NCI-H2227 (cell line): ENCODE measurements at regions not wholly inside any gene's neighbourhood (a gene's known extent, or its start where the extent isn't known, plus 50 kb on each side); places are given as distances from the start of the nearest gene placed in this dataset.
"Not testable (repeated sequence)": the region's sequence is repeated elsewhere in the genome, so short reads cannot be mapped to it uniquely, and the experiment has no call there.

ENCODE experiments used
- DNase-seq: peaks from one replicate; lab custom pipeline; 2025; ENCODE audit not compliant: unreplicated experiment; lab: John Stamatoyannopoulos, UW

DNA sequence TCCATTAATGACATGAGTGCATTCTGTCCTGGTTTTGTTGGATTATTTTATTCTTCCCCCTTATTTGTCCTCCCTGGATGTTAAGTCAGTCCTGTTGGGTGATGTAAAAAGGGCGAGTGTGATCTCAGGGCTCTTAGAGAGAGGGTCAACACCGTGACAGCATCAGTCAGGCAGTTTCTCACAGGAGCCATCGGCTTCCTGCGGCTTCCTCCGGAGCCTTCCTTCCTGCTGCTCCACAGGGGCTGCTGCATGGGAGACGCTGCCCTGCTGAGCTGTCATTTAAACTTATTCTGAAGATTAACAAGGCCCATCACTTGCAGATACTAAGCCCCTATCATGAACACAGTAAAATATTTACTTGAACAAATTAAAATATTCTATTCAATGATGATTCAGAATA is 211.3 kb downstream of the SPATA31A1 start:
- DNase-seq = not testable (repeated sequence)

- DNase-seq = not testable (repeated sequence)
Observed at GRCh38 chr9:39567396-39567795, 211.9 kb downstream of the SPATA31A1 start.

DNA sequence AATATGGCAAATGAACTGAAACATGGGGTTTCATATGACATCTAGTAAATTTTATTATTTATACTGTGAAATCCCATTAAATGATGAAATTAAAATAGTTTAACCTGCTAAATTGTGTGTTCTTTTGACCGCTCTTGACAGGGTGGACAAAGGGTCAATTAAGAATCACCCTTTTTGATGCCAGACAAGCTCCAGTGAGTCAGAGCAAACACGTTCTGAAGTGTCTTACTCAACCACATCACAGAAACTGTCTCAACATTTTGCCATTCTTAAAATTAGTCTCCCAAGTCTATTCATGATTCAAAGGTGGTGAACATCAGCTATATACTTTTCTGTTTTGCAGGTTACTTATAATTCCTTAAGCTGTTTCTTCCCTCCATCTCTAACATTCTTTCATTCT is 213.4 kb downstream of the SPATA31A1 start:
- DNase-seq = not testable (repeated sequence)

GRCh38 chr9:39573024-39574022 is 217.9 kb downstream of the SPATA31A1 start:
- DNase-seq = not testable (repeated sequence)

- DNase-seq = not testable (repeated sequence)
Observed at GRCh38 chr9:39579000-39579399, 223.5 kb downstream of the SPATA31A1 start.

DNA sequence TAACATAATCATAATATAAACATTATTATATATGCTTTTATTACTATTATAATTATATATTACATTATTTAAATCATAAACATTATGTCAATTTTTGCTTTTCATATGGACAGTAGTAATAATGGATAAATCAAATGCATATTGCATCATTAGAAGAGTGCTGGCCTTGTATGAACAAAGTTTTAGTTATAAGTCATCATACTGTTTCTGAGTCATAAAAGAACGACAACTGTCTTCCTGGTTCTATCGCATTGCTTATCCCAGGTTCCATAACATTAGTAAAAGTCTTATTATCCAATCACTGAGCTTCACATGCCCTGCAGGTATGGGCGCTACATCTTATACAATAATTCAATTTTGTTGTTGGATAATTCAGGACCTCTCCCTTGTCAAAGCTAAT is 225.8 kb downstream of the SPATA31A1 start:
- not testable (repeated sequence) for DNase-seq

DNA sequence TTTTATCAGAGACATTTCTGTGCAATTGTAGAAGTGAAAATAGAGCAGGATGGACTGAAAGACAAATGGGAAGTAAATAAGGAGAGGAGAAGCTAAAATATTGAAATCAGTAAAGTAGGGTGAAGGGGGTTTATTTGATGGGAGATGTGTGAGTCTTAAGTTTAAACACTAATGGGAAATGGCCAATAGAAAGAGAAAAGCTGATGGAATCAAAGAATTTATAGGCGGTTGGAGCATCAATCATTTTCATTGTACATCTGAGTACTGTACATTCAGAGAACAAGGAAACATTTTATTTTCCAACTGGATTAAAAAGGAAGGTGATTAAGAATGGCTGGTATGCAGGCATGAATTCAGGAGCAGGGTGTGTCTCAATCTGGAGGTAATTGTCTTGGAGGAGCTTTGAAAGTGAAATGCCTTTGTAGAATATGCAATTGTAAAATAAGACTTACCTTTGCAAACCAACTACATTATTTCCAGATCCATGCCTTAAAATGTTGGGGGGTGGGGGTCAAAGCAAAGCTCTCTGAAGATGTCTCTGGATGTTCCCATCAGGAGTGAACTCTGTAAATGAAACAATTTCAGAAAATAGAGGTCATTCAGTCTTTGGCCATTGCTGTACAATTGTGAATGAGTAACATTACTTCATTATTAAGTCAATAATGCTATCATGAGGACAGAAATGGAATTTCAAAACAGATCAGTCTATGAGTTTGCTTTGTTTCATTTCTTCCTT is 227.4 kb downstream of the SPATA31A1 start:
- not testable (repeated sequence) for DNase-seq

DNA sequence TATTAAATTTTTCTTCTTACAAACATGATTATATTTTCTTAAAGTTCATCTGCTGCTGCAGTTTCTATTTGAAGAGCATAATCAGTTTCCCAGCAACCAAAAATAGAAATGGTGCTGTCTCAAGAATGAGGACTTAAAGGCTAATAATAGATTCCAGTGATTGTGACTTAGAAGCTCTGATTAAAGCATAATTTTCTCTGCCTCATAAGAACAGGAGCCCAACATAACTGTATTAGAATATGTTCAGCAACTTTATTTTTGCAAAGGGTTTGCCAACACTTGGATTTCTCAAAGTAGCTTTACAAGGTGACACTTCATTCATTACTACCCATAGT is 227.9 kb downstream of the SPATA31A1 start:
- DNase-seq = not testable (repeated sequence)

- not testable (repeated sequence) for DNase-seq
Observed at GRCh38 chr9:39585233-39585632, 229.8 kb downstream of the SPATA31A1 start.

- no peak for DNase-seq
Observed at GRCh38 chr9:39587844-39588499, 232.5 kb downstream of the SPATA31A1 start.

GRCh38 chr9:39588500-39589137 is 233.2 kb downstream of the SPATA31A1 start:
- no peak for DNase-seq

DNA sequence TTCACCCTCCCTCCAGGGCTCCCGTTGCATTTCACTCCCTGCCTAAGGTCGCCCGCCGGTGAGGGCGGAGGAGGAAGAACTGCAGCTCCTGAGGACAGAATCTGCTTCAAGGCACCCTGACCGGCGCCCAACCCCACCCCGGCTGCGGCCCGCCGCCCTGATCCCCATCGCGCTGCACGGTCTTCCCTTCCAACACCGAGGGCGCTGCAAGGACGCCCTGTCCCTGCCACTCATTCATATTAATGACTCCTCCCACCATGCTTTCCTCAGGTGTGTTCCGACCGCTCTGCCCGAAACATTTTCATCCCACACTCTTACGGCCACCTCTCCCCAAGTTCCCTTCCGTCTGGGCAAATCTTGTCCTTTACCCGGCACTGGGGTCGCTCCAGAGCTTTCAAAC is 248.6 kb downstream of the SPATA31A1 start:
- DNase-seq = not testable (repeated sequence)

DNA sequence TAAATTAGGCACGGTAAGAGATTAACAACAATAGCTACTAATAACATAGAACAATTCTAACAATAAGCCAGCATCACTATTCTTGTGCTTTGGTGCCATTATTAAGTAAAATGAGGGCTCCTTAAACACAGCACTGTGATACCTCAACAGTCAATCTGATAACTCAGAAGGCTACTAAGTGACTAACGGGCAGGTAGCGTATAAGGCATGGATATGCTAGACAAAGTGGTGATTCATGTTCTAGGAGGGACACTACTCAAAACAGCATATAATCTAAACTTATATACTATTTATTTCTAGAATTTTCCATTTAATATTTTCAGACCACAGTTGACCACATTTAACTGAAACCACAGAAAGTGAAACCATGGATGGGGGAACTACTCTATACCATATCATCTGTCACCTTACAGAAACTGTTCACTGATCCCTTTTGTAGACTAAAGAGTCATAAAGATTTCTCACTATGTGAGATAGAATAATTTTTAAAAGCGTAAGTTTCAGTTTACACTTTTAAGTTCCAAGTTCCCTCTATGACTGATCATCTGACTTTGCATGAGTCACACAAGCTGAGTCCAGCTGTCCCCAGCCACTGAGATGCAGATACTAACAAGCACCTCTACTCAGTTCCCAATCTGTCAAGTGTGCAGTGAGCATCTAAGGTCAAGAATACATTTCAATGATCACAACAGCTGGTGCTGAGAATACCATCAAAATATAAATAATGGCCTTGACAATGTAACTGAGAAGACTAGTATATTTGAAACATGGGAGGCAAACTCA is 256.2 kb downstream of the SPATA31A1 start:
- not testable (repeated sequence) for DNase-seq

DNA sequence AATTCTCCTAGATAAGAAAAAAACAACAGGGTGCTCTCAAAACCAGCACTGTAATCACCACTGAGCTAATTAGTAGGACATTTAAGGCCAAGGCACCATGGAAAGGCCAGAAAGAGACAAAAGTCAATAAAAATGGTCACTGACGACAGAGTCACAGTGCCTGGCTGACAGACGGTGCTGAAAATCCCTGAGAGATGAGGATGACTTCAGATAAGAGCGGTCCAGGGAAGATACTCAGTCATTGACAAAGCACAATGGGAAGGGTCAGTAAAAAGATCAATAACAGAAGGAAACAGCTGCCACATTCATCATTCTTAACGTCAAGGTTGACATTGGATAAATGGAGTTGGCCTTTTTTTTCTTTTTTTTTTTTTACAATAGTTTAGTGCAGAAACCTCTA is 261.0 kb downstream of the SPATA31A1 start:
- not testable (repeated sequence) for DNase-seq

DNA sequence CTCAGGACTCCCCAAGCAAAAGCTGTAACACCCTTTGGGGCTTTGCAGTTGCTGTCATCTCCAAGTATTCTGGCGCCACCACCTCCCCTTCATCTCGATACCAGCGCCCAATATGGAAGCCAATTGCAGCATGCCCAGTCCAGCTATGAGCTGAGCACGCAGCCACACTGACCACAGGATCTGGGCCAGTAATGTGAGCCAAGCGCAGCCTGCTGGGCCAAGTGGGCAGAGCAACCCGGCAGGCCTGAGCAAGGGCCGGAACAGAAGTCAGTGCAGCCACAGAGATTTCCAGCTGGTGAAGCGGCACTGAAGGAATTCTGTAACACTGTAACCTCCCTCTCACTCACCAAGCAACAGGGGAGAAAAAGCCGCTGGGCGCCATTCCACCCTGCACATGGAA is 268.6 kb downstream of the SPATA31A1 start:
- not testable (repeated sequence) for DNase-seq

DNA sequence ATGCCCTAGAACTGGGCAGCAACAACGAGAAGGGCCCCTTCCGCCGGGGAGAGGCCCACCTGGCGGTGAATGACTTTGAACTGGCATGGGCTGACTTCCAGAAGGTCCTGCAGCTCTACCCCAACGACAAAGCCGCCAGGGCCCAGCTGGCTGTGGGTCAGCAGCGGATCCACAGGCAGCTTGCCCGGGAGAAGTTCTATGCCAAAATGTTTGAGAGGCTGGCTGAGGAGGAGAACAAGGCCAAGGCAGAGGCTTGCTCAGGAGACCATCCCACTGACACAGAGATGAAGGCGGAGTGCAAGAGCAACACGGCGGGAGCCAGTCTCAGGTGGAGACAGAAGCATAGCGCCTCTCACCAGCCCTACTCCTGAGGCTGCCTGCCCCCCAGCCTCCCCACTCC is 276.6 kb downstream of the SPATA31A1 start:
- DNase-seq = not testable (repeated sequence)

GRCh38 chr9:39649029-39649428 is 293.6 kb downstream of the SPATA31A1 start:
- not testable (repeated sequence) for DNase-seq

DNA sequence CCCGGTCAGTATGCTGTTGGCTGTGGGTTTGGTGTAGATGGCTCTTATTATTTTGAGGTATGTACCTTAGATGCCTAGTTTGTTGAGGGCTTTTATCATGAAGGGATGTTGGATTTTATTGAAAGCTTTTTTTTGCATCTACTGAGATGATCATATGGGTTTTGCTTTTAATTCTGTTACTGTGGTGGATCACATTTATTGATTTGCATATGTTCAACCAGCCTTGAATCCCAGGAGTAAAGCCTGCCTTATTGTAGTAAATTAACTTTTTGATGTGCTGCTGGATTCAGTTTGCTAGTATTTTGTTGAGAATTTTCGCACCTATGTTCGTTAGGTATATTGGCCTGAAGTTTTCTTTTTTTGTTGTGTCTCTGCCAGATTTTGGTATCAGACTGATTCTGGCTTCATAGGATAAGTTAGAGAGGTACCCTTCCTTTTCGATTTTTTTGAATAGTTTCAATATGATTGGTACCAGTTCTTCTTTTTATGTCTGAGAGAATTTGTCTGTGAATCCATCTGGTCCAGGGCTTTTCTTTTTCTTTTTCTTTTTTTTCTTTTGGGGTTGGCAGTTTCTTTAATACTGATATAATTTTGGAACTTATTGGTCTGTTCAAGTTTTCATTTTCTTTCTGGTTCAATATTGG is 301.6 kb downstream of the SPATA31A1 start:
- DNase-seq = not testable (repeated sequence)

GRCh38 chr9:39663020-39663419 is 307.6 kb downstream of the SPATA31A1 start:
- DNase-seq = not testable (repeated sequence)

DNA sequence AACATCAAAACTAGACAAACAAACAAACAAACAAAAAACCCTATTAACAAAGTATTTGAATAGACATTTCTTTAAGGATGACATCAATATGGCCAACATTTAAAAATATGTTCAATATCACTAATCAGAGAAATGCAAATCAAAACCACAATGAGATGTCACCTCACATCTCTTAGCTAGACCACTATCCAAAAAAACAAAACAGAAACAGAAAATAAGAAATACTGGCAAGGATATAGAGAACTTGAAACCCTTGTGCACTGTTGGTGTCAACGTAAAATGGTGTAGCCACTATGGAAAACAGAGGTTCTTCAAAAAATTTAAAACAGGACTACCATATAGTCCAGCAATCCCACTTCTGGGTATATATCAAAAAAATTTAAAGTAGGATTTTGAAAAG is 308.2 kb downstream of the SPATA31A1 start:
- DNase-seq = not testable (repeated sequence)
